OCI-LY3 (cell line): ENCODE measurements at regions not wholly inside any gene's neighbourhood (a gene's known extent, or its start where the extent isn't known, plus 50 kb on each side); places are given as distances from the start of the nearest gene placed in this dataset.

Source experiments
- H2AFZ ChIP-seq: fragments of 200-600, 300-600 bp; shearing (Covaris generic); 2 replicates; pipeline ENCODE4 v1.6.0; 2014; ENCODE audit warnings: antibody characterized with exemption, low read depth, low read length
- H3K27ac ChIP-seq: fragments of 200-600, 300-600 bp; sonication (generic); 2 replicates; pipeline ENCODE4 v1.5.1; 2014; ENCODE audit warnings: mild to moderate bottlenecking, low read length, moderate library complexity, mixed read lengths
- H3K27me3 ChIP-seq: fragments of 200-600, 300-600 bp; sonication (generic); 2 replicates; pipeline ENCODE4 v1.6.1; 2014; ENCODE audit warnings: low read depth, low read length, mixed read lengths
- H3K36me3 ChIP-seq: fragments of 200-600, 300-600 bp; sonication (generic); replicated peaks from 2 replicates; pipeline ENCODE3; 2014; ENCODE audit warnings: low read depth, low read length, mixed read lengths
- H3K4me1 ChIP-seq: fragments of 300-600, 200-600 bp; sonication (generic); 2 replicates; pipeline ENCODE4 v1.6.1; 2014; ENCODE audit warnings: low read length, mixed read lengths
- H3K4me2 ChIP-seq: fragments of 200-600, 300-600 bp; sonication (generic); 2 replicates; pipeline ENCODE4 v1.6.1; 2014; ENCODE audit warnings: low read length, mixed read lengths
- H3K4me3 ChIP-seq: fragments of 300-600, 200-600 bp; sonication (generic); 2 replicates; pipeline ENCODE4 v1.5.1; 2014; ENCODE audit warnings: antibody characterized with exemption, mild to moderate bottlenecking, low read length, moderate library complexity
- H3K79me2 ChIP-seq: fragments of 300-600, 200-600 bp; shearing (Covaris generic); 2 replicates; pipeline ENCODE4 v1.6.1; 2014; ENCODE audit warnings: mild to moderate bottlenecking, low read length, mixed read lengths
- H3K9ac ChIP-seq: fragments of 300-600, 200-600 bp; shearing (Covaris generic); 2 replicates; pipeline ENCODE4 v1.6.0; 2014; ENCODE audit warnings: mild to moderate bottlenecking, low read length, moderate library complexity
- H3K9me3 ChIP-seq: fragments of 200-600, 300-600 bp; shearing (Covaris generic); 2 replicates; pipeline ENCODE4 v1.6.1; 2014; ENCODE audit warnings: low read length, mixed read lengths; ENCODE audit not compliant: insufficient read depth
- H4K20me1 ChIP-seq: fragments of 200-600, 300-600 bp; sonication (generic); 2 replicates; pipeline ENCODE4 v1.6.1; 2016; ENCODE audit warnings: low read length, mixed read lengths; ENCODE audit not compliant: insufficient read depth
- EZH2phosphoT487 ChIP-seq: fragments of 200-600 bp; shearing (Covaris generic); IDR thresholded peaks from 2 replicates; pipeline ENCODE4 v1.6.1; 2018; ENCODE audit warnings: antibody characterized with exemption, mixed run types, low read depth
- TF ChIP-seq, protein P1 (sequence below): fragments of 200-600, 300-600 bp; sonication (generic); IDR thresholded peaks from 2 replicates; pipeline ENCODE4 v1.5.1; 2014; ENCODE audit warnings: antibody characterized with exemption, low read length, low read depth

DNA sequence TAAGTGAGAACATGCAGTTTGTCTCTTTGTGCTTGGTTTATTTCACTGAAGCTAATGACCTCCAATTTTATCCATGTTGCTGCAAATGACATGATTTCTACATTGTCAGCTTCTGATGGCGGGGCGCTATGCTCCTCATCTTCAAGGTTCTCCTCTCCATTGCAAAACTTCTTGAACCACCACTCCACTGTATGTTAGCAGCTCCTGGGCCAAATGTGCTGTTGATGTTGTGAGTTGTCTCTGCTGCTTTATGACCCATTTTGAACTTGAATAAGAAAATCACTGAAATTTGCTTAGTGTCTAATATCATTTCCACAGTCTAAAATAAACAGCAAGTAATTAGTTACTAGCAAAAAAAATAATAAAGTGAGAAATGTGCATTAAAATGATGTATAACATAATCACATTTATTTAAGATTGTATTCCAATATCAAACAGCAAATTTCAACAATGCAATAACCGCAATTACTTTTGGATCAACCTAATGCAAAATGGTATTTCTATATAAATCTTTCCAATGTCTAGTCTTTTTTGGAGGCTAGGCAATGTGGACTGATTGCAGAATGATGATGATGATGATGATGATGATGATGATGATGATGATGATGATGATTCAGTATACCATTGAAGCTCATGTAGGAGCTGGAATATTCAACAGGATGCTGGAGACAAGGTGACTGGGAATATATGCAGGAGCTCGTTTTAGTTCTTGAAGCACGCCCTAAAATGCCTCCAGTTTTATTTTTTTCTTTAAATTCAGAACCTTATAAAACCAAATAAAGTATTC lies 304.9 kb upstream of the KYNU start:
- Histone ChIP-seq H3K79me2 (no peaks in the 10 kb centered on the region), H3K27me3 (no peaks in the 10 kb centered on the region), H3K4me3 (no peak overlapping the region), H3K4me1 (no peaks in the 10 kb centered on the region), H4K20me1 (no peaks in the 10 kb centered on the region), H3K4me2 (no peak overlapping the region), H2AFZ (no peak overlapping the region), H3K9me3 (no peaks in the 10 kb centered on the region), H3K9ac (no peak overlapping the region), H3K36me3 (no peaks in the 10 kb centered on the region), H3K27ac (no peak overlapping the region)
- TF ChIP-seq EZH2phosphoT487, result no peak
- TF ChIP-seq, protein P1, sequence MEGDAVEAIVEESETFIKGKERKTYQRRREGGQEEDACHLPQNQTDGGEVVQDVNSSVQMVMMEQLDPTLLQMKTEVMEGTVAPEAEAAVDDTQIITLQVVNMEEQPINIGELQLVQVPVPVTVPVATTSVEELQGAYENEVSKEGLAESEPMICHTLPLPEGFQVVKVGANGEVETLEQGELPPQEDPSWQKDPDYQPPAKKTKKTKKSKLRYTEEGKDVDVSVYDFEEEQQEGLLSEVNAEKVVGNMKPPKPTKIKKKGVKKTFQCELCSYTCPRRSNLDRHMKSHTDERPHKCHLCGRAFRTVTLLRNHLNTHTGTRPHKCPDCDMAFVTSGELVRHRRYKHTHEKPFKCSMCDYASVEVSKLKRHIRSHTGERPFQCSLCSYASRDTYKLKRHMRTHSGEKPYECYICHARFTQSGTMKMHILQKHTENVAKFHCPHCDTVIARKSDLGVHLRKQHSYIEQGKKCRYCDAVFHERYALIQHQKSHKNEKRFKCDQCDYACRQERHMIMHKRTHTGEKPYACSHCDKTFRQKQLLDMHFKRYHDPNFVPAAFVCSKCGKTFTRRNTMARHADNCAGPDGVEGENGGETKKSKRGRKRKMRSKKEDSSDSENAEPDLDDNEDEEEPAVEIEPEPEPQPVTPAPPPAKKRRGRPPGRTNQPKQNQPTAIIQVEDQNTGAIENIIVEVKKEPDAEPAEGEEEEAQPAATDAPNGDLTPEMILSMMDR, result no peak

DNA sequence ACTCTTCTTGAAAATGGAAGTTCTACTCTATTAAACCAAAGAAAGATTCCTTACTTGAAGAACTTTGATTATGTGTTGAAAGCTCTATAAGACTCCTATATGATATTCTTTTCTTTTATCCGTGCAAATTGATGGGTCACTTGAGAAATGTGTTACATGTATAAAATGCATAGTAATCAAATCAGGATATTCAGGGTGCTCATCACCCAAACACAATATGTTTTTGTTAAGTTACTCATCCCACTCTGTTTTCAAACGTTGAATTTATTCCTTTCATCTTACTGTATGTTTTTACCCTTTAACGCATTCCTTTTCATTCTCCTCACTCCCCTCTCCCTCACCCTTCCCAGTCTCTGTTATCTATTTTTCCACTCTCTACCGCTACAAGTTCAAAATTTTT lies 305.5 kb upstream of the KYNU start:
- Histone ChIP-seq H3K9me3 (no peaks in the 10 kb centered on the region), H3K27ac (no peak overlapping the region), H3K9ac (no peak overlapping the region), H3K27me3 (no peaks in the 10 kb centered on the region), H3K4me2 (no peak overlapping the region), H3K4me1 (no peaks in the 10 kb centered on the region), H3K4me3 (no peak overlapping the region), H3K36me3 (no peaks in the 10 kb centered on the region), H2AFZ (no peak overlapping the region), H4K20me1 (no peaks in the 10 kb centered on the region), H3K79me2 (no peaks in the 10 kb centered on the region)
- TF ChIP-seq, protein P1, result no peak
- no peak for TF ChIP-seq EZH2phosphoT487

DNA sequence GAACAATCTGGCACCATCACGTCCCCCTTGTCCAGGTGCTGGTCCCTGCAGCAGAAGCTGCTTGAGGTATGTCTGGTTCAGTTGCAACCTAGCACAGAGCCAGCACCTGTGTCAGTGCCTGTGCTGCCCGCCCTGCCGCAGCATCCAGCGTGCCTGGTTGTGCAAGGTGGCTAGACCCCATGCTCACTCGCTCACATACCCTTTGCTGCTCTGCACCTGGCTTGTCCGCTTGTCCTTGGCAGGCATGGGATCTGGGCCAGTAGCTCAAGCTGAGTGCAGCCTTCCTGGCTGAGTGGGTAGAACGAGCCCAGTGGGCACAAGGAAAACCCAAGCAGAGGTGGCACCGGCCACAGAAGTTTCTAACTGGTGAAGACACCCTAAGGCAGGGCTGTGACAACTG lies 314.6 kb upstream of the KYNU start:
- Histone ChIP-seq H3K36me3 (no peaks in the 10 kb centered on the region), H3K9me3 (no peaks in the 10 kb centered on the region), H3K79me2 (no peaks in the 10 kb centered on the region), H3K4me2 (no peak overlapping the region), H3K4me3 (no peak overlapping the region), H2AFZ (no peak overlapping the region), H4K20me1 (no peaks in the 10 kb centered on the region), H3K27ac (no peak overlapping the region), H3K27me3 (no peaks in the 10 kb centered on the region), H3K4me1 (no peaks in the 10 kb centered on the region), H3K9ac (no peak overlapping the region)
- TF ChIP-seq, protein P1, result no peak
- TF ChIP-seq EZH2phosphoT487, result no peak

DNA sequence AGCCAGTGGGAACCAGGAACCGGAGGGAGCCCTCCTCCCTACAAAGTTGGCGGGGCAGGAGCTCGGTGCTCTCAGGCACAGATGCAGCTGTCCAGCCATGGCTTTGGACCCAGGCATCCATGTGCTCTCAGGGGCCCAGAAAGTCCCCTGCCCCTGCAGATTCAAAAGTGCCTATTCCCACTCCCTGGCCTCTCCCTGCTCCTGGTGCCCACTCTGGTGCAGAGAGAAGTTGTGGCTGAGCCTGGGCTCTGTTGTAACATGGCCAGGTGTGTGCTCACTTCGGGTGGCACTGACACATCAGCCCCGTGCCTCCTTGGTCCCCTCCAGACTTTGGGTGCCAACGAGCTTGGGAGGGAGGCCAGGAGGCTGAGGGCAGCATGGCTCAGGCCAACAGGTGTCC lies 315.8 kb upstream of the KYNU start:
- H3K79me2 ChIP-seq, result no peaks in the 10 kb centered on the region
- no peak overlapping the region for H2AFZ ChIP-seq
- H3K27ac ChIP-seq, result no peak overlapping the region
- no peak overlapping the region for H3K9ac ChIP-seq
- H3K36me3 ChIP-seq, result no peaks in the 10 kb centered on the region
- H3K27me3 ChIP-seq, result no peaks in the 10 kb centered on the region
- no peaks in the 10 kb centered on the region for H3K9me3 ChIP-seq
- no peak overlapping the region for H3K4me3 ChIP-seq
- TF ChIP-seq, protein P1, result no peak
- no peak for TF ChIP-seq EZH2phosphoT487
- no peaks in the 10 kb centered on the region for H4K20me1 ChIP-seq
- no peak overlapping the region for H3K4me2 ChIP-seq
- no peaks in the 10 kb centered on the region for H3K4me1 ChIP-seq
